ENCODE measurements at regions not wholly inside any gene's neighbourhood (a gene's known extent, or its start where the extent isn't known, plus 50 kb on each side); places are given as distances from the start of the nearest gene placed in this dataset.

GRCh38 chr13:97537110-97537509 is 103.1 kb downstream of the RAP2A start:
- TF ChIP-seq SUZ12 (IDR thresholded peaks at IDR 0.05; ENCODE audit: extremely low read depth, insufficient read depth, insufficient read length) (no peak), ZNF274 (IDR thresholded peaks at IDR 0.05; ENCODE audit: low read depth, low read length) (no peak), YY1 (IDR thresholded peaks at IDR 0.05; ENCODE audit: insufficient read depth, insufficient read length) (no peak)

All from NT2/D1 (cell line).